Neuron (in vitro differentiated cells): ENCODE measurements at regions not wholly inside any gene's neighbourhood (a gene's known extent, or its start where the extent isn't known, plus 50 kb on each side); places are given as distances from the start of the nearest gene placed in this dataset.
"Not testable (repeated sequence)": the region's sequence is repeated elsewhere in the genome, so short reads cannot be mapped to it uniquely, and the experiment has no call there.

Source experiments
- H2AFZ ChIP-seq: one replicate; pipeline ENCODE4 v1.6.1; 2013; ENCODE audit warnings: low read depth, mild to moderate bottlenecking, inconsistent platforms, low read length, moderate library complexity
- H3K27me3 ChIP-seq: one replicate; pipeline ENCODE4 v1.6.1; 2013; ENCODE audit warnings: low read length; ENCODE audit not compliant: insufficient read depth
- H3K36me3 ChIP-seq: one replicate; pipeline ENCODE4 v1.6.1; 2013; ENCODE audit warnings: low read length; ENCODE audit not compliant: insufficient read depth
- H3K4me1 ChIP-seq: one replicate; pipeline ENCODE4 v1.6.1; 2013; ENCODE audit warnings: low read length; ENCODE audit not compliant: insufficient read depth
- H3K4me3 ChIP-seq: 2 replicates; pipeline ENCODE4 v1.5.1; 2013; ENCODE audit warnings: mild to moderate bottlenecking, low read length, moderate library complexity
- H3K9me3 ChIP-seq: one replicate; pipeline ENCODE4 v1.6.1; 2013; ENCODE audit warnings: low read length

- Histone ChIP-seq H3K36me3 (no peaks in the 10 kb centered on the region), H3K9me3 (no peaks in the 10 kb centered on the region), H3K4me1 (no peaks in the 10 kb centered on the region), H2AFZ (no peak overlapping the region), H3K27me3 (peaks cover 4% of the 10 kb centered on the region), H3K4me3 (no peak overlapping the region)
Observed at GRCh38 chr4:94127707-94128328, 79.8 kb upstream of the SMARCAD1 start.

- no peaks in the 10 kb centered on the region for H3K4me1 ChIP-seq
- H3K36me3 ChIP-seq = no peaks in the 10 kb centered on the region
- H2AFZ ChIP-seq = no peak overlapping the region
- no peaks in the 10 kb centered on the region for H3K27me3 ChIP-seq
- H3K4me3 ChIP-seq = no peak overlapping the region
- H3K9me3 ChIP-seq = no peaks in the 10 kb centered on the region
Observed at GRCh38 chr4:94131212-94131611, 76.5 kb upstream of the SMARCAD1 start.

GRCh38 chr4:94135701-94136100, 72.0 kb upstream of the SMARCAD1 start:
- H2AFZ ChIP-seq = no peak overlapping the region
- no peaks in the 10 kb centered on the region for H3K9me3 ChIP-seq

GRCh38 chr4:94139931-94140612, 67.6 kb upstream of the SMARCAD1 start:
- no peak overlapping the region for H2AFZ ChIP-seq
- H3K9me3 ChIP-seq = no peaks in the 10 kb centered on the region
- H3K27me3 ChIP-seq = peaks cover 5% of the 10 kb centered on the region
- H3K36me3 ChIP-seq = no peaks in the 10 kb centered on the region
- no peaks in the 10 kb centered on the region for H3K4me1 ChIP-seq
- no peak overlapping the region for H3K4me3 ChIP-seq

More at GRCh38 chr4:94135701-94136100, 72.0 kb upstream of the SMARCAD1 start:
- Histone ChIP-seq H3K27me3 (peaks cover under 1% of the 10 kb centered on the region), H3K4me3 (no peak overlapping the region), H3K36me3 (no peaks in the 10 kb centered on the region), H3K4me1 (no peaks in the 10 kb centered on the region)

- Histone ChIP-seq H3K36me3 (no peaks in the 10 kb centered on the region), H3K4me3 (no peak overlapping the region), H3K9me3 (no peaks in the 10 kb centered on the region), H2AFZ (no peak overlapping the region), H3K27me3 (peaks cover 5% of the 10 kb centered on the region), H3K4me1 (no peaks in the 10 kb centered on the region)
Observed at GRCh38 chr4:94141001-94141400, 66.7 kb upstream of the SMARCAD1 start.

GRCh38 chr4:94148052-94148451, 59.6 kb upstream of the SMARCAD1 start:
- H3K4me3 ChIP-seq = peak overlapping the region; percentile 7
- not testable (repeated sequence) for H3K27me3 ChIP-seq, H3K9me3 ChIP-seq, H3K36me3 ChIP-seq, H3K4me1 ChIP-seq, H2AFZ ChIP-seq

GRCh38 chr4:94152466-94152865, 55.2 kb upstream of the SMARCAD1 start:
- no peak overlapping the region for H2AFZ ChIP-seq
- H3K4me1 ChIP-seq = no peaks in the 10 kb centered on the region
- no peaks in the 10 kb centered on the region for H3K36me3 ChIP-seq
- no peaks in the 10 kb centered on the region for H3K27me3 ChIP-seq
- no peaks in the 10 kb centered on the region for H3K9me3 ChIP-seq
- no peak overlapping the region for H3K4me3 ChIP-seq

- H3K9me3 ChIP-seq, H3K4me3 ChIP-seq, H3K36me3 ChIP-seq, H3K27me3 ChIP-seq, H2AFZ ChIP-seq, H3K4me1 ChIP-seq: not testable (repeated sequence)
Observed at GRCh38 chr4:94155404-94155803, 52.3 kb upstream of the SMARCAD1 start.

- Histone ChIP-seq H3K9me3 (no peaks in the 10 kb centered on the region), H3K27me3 (no peaks in the 10 kb centered on the region), H2AFZ (no peak overlapping the region), H3K4me3 (no peak overlapping the region), H3K4me1 (no peaks in the 10 kb centered on the region), H3K36me3 (no peaks in the 10 kb centered on the region)
Observed at GRCh38 chr4:94156826-94157225, 50.8 kb upstream of the SMARCAD1 start.
